ENCODE measurements at regions not wholly inside any gene's neighbourhood (a gene's known extent, or its start where the extent isn't known, plus 50 kb on each side); places are given as distances from the start of the nearest gene placed in this dataset.

- TF ChIP-seq POLR2A (IDR thresholded peaks at IDR 0.05; ENCODE audit: low read depth, low read length) (no peak), BHLHE40 (IDR thresholded peaks at IDR 0.05; ENCODE audit: low read depth, low read length) (peak; percentile 100), RAD21 (IDR thresholded peaks at IDR 0.05; ENCODE audit: low read length) (peak; percentile 41), NFE2L2 (IDR thresholded peaks at IDR 0.05; ENCODE audit: low read depth, low read length) (no peak), CEBPB (IDR thresholded peaks at IDR 0.05; ENCODE audit: low read depth, low read length) (no peak), CHD1 (IDR thresholded peaks at IDR 0.05; ENCODE audit: low read depth, low read length) (0 out of 2 replicates have a peak, but pooled peaks have one; percentile 58), SMC3 (IDR thresholded peaks at IDR 0.05; ENCODE audit: low read depth, low read length) (peak; percentile 30; the same call in 1 of the 2 replicates), RCOR1 (IDR thresholded peaks at IDR 0.05; ENCODE audit: insufficient replicate concordance, low read length) (no peak), MAFK (IDR thresholded peaks at IDR 0.05; ENCODE audit: low read depth, low read length) (no peak), RFX5 (IDR thresholded peaks at IDR 0.05; ENCODE audit: low read depth, low read length) (no peak)
- TF ChIP-seq, protein P1, sequence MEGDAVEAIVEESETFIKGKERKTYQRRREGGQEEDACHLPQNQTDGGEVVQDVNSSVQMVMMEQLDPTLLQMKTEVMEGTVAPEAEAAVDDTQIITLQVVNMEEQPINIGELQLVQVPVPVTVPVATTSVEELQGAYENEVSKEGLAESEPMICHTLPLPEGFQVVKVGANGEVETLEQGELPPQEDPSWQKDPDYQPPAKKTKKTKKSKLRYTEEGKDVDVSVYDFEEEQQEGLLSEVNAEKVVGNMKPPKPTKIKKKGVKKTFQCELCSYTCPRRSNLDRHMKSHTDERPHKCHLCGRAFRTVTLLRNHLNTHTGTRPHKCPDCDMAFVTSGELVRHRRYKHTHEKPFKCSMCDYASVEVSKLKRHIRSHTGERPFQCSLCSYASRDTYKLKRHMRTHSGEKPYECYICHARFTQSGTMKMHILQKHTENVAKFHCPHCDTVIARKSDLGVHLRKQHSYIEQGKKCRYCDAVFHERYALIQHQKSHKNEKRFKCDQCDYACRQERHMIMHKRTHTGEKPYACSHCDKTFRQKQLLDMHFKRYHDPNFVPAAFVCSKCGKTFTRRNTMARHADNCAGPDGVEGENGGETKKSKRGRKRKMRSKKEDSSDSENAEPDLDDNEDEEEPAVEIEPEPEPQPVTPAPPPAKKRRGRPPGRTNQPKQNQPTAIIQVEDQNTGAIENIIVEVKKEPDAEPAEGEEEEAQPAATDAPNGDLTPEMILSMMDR (conservative IDR thresholded peaks at IDR 0.05; ENCODE audit: low read depth, low read length): peak; percentile 62
- TF ChIP-seq, protein P2, sequence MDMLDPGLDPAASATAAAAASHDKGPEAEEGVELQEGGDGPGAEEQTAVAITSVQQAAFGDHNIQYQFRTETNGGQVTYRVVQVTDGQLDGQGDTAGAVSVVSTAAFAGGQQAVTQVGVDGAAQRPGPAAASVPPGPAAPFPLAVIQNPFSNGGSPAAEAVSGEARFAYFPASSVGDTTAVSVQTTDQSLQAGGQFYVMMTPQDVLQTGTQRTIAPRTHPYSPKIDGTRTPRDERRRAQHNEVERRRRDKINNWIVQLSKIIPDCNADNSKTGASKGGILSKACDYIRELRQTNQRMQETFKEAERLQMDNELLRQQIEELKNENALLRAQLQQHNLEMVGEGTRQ (IDR thresholded peaks at IDR 0.05; ENCODE audit: low read depth, low read length): peak; percentile 79
These were observed 157.8 kb upstream of the SLC1A4 start for GRCh38 chr2:64831134-64831976.

Data from IMR-90 (cell line).